ENCODE measurements at regions not wholly inside any gene's neighbourhood (a gene's known extent, or its start where the extent isn't known, plus 50 kb on each side); places are given as distances from the start of the nearest gene placed in this dataset.

DNA sequence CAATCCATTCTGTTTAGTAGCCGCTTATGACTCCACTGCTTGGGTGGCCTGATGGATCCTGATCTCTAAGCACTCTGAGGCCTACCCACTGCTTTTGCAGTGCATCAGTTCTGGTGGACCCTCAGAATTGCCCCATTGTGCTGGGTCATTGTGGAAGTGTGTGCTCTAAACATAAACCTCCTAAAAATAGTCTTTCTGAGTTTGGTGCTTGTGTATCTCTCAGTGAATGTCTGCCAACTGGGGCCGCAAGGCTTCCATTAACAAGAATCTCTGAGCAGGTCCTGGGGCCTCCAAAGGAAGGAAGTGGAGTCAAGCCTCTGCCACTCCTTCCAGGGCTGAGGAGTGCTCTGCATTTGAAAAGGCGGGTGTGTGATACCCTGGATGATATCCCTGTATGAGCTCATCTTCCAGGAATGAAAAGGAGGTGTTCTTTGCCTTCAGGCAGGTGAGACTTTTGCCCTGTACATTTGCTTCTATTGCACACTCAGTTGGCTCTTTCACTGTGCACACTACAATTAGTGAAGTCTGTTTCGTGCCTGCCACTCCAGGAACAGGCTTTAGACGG is 80.0 kb upstream of the CACNA2D3 start (continued):
- TF ChIP-seq, protein P1, sequence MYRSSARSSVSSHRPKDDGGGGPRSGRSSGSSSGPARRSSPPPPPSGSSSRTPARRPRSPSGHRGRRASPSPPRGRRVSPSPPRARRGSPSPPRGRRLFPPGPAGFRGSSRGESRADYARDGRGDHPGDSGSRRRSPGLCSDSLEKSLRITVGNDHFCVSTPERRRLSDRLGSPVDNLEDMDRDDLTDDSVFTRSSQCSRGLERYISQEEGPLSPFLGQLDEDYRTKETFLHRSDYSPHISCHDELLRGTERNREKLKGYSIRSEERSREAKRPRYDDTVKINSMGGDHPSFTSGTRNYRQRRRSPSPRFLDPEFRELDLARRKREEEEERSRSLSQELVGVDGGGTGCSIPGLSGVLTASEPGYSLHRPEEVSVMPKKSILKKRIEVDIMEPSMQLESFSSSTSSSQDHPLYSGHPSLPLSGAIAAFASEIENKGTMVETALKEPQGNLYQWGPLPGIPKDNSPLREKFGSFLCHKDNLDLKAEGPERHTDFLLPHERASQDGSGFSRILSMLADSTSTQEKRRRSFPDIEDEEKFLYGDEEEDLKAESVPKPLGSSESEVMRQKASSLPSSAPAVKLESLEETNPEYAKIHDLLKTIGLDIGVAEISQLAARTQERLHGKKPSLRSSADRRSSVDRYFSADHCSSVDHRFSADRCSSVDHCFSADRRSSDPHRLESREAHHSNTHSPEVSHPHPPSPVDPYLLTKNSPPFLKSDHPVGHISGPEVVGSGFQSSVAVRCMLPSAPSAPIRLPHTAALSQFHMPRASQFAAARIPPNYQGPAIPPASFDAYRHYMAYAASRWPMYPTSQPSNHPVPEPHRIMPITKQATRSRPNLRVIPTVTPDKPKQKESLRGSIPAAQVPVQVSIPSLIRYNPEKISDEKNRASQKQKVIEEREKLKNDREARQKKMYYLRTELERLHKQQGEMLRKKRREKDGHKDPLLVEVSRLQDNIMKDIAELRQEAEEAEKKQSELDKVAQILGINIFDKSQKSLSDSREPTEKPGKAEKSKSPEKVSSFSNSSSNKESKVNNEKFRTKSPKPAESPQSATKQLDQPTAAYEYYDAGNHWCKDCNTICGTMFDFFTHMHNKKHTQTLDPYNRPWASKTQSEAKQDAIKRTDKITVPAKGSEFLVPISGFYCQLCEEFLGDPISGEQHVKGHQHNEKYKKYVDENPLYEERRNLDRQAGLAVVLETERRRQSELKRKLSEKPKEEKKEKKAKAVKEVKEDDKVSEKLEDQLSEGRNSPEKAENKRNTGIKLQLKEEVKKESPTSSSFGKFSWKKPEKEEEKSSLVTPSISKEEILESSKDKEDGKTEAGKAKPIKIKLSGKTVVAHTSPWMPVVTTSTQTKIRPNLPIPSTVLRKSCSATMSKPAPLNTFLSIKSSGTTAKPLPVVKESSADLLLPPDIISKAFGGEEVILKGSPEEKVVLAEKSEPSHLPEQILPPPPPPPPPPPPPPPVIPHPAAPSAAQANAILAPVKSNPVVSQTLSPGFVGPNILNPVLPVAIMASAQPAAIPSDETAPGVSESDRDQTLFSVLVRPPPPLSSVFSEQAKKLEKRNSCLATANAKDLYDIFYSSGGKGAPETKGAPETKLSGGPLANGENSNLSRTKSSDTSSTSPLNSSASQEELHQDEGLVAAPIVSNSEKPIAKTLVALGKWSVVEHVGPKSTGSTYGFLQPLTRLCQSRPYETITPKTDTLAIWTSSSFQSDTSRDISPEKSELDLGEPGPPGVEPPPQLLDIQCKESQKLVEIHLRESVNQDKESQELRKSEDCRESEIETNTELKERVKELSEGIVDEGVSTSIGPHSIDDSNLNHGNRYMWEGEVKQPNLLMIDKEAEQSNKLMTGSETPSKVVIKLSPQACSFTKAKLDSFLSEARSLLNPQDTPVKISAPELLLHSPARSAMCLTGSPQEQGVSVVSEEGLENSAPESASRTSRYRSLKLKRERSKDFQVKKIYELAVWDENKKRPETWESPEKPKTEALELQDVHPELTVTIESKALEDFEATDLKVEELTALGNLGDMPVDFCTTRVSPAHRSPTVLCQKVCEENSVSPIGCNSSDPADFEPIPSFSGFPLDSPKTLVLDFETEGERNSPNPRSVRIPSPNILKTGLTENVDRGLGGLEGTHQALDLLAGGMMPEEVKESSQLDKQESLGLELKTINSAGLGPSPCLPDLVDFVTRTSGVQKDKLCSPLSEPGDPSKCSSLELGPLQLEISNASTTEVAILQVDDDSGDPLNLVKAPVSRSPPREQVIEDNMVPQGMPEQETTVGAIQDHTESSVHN (IDR thresholded peaks at IDR 0.05; ENCODE audit: borderline replicate concordance in 1 of 2, low read depth in 1 of 2) = no peak
- TF ChIP-seq POLR3G (IDR thresholded peaks at IDR 0.05; ENCODE audit: extremely low read depth, insufficient read length, insufficient replicate concordance) (no peak), SRSF9 (IDR thresholded peaks at IDR 0.05; ENCODE audit: borderline replicate concordance, low read depth, low read length) (no peak), CBFA2T2 (conservative IDR thresholded peaks at IDR 0.05) (no peak), CBFA2T3 (IDR thresholded peaks at IDR 0.05) (no peak)
- TF ChIP-seq, protein P2, sequence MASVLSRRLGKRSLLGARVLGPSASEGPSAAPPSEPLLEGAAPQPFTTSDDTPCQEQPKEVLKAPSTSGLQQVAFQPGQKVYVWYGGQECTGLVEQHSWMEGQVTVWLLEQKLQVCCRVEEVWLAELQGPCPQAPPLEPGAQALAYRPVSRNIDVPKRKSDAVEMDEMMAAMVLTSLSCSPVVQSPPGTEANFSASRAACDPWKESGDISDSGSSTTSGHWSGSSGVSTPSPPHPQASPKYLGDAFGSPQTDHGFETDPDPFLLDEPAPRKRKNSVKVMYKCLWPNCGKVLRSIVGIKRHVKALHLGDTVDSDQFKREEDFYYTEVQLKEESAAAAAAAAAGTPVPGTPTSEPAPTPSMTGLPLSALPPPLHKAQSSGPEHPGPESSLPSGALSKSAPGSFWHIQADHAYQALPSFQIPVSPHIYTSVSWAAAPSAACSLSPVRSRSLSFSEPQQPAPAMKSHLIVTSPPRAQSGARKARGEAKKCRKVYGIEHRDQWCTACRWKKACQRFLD (CRISPR knock-in tag; IDR thresholded peaks at IDR 0.05) = no peak

Measured in K562 (cell line).